HG03045 (cell line): ENCODE measurements at regions not wholly inside any gene's neighbourhood (a gene's known extent, or its start where the extent isn't known, plus 50 kb on each side); places are given as distances from the start of the nearest gene placed in this dataset.

Source experiments
- ATAC-seq: cut with Tn5 transposase; IDR thresholded peaks from one replicate; pipeline ENCODE4 v1.9.1; 2021; ENCODE audit warnings: mild to moderate bottlenecking, moderate library complexity; ENCODE audit not compliant: unreplicated experiment

DNA sequence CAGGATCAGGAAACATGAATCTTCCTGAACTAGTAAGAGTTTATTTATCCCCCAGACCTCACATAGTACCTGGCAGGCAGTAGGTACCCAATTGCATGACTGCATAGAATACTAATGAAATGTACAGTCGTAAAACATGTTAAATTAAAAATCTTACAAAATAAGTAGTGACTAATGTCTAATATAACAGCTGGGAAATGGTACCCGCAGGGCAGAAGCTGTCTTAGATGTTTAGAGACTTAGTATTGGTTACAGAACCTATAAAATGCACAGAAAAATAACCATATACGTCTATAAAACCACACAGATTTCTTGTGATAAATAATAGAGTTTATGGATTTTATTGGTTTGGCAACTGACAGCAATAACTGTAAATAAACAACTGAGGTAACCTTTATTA, 139.1 kb upstream of the GMDS start:
- no peak for ATAC-seq

DNA sequence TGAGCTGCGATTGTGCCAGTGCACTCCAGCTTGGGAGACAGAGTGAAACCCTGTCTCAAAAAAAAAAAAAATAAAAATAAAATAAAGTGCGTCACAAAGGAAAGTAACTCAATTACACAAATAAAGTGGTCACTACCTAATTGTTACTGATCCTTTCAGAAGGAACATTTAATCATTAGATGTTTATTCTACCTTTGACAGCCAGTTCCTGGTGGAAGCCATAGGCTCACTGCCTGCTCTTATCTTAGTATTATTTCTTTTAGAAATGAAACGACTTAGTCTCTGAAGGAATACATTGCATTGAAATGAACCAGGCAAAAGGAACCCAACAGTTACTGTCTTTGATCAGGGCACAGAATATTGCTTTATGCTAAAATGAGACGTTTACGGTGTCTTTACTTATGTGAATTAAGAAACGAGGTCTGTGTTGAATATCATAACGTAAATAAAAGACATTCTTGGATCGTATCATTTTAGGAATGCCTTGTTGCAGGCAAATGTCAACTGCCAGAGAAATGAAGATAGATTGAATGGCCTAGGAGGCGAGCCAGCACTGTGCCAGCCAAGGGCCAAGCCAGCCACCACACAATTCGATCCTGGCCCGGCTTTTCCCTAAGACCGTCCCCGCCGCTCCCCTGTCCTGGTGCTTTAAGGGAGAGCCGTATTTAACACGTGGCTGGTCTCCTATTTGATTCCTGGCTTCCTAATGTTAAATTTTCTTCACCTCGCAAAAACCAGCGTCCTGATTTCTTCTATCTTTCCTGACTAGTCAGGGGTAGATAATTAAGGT, 136.7 kb upstream of the GMDS start:
- ATAC-seq = no peak

DNA sequence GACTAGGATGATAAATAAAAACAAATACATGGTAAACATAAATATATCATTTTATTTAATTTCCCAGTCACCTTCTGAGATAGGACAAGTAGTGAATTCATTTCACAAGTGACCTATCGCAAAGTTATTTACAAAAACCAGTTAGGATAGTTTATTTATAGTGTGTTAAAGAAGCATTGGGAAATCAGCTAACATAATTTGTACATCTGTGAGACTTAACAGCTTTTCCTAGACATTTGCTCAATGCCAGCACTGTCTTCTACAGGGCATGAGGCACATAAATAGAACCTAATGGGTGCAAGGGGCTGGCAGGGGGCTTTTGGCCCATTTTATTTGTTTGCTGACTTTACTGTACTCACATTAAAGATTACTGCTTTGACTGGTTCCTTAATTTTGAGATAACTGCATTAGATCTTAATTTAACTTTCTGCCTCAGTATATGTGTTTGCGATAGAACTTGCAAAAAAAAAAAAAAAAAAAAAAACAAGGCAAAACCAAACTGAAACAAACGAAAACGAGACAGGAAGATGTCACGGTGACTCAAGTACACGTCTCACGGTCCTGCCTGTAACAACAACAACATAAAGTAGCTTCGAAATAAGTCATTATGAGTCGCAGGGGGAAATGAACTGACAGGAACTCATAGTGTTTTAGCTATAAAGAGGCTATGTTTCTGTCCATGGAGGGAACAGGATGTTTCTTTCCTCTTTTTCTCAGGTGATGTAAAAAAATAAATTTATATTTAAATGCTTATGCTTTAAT, 133.7 kb upstream of the GMDS start:
- ATAC-seq = no peak

DNA sequence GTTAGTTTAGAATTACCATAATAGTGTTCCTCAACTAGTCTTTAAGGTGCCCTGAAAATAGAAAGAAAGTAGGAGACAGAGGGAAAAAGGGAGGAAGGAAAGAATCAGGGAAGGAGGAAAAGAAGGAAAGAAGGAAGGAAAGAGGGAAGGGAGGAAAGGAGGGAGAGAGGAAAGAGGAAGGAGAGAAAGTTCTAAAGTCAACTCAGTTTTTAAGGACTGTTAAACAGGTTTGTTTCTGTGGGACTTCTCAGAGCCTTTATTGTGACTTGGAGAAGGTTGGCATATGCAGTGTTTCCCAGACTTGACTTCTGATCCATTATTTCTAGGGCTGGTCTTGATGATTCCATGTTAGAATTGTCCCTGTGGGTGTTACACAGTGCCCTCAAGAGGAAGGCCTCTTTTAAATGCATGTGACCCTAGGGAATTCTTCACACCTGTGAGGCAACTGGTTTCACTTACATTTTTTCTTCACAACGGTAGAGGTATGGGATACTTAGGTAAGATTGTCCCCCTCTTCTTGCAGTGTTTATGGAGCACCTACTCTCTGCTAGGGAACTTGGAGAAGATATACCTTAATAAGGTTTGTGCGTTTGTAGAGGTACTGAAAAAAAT, 132.7 kb upstream of the GMDS start:
- no peak for ATAC-seq

DNA sequence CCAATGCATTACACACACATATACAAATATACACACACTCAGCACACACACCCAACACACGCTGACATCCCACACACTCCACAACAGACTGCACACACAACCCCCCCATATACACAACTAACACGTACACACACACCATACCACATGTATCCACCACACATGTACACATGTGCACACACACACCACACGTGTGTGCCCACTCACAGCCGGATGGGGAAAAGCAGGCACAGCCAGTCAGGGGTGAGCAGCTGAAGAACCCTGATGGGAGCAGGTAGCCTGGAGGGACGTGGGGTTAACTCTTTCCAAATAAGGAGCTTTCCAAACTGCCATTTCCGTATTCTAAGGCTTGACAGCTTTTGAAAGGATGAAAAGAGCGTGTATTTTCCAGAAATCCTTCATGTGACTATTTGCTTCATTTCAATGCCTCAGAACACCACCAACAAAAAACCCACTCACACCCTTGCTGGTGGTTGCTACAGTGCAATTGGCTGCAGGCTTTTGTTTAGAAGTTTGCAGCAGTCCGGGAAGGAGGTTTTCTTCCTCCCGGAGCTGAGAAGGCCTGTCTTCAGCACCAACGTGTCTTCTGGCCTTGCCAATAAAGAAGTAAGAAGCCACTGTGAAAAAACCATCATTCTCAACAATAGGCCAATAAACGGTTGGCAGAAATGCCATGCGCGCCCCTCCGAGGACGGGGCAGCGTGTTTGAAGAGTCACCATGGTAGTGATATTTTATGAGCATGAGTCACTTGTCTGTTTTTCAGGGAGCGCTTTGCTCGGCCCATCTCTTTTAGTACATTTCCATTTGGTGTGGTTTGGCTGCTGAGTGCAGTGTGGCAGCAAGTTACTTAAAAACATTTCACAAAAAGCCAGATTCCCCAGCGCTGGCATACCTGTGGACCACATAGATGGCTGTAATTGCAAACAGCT, 131.3 kb upstream of the GMDS start:
- ATAC-seq = no peak

DNA sequence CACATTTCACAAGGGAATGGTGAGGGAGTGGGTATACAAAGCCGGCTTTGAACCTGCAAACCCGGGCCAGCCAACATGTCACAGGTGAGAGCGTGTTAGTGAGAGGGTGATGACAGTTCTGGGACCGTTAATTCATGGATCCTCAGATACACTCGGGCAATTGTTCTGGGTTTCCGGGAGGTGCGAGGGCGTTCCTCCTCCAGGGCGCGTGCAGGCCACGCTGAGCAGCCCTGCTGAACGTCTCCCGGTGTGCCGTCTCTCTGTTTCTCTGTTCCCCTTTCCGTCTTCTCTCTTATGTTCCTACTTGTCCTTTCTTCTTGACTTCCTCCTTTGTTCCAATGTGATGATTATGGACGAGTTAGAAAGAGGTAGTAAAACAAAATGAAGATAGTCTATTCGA, 130.0 kb upstream of the GMDS start:
- ATAC-seq = no peak

DNA sequence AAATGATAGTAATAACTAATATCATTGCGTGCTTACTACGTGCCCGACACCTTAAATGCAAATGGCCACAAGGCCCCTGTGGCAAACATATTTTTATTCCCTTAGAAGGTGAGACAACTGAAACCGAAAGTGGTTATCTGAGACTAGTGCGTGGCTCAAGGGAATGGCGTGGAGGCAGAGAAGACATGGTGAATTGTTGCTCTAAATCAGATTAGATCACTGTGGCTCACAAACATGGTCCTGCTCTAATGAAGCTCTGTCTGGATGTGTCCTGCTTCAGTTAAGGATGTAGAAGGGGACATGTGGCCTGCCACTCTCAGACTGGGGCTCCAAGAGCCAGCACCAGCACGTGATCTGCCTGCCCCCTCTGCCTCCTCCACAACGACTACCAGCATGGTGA, 124.2 kb upstream of the GMDS start:
- no peak for ATAC-seq

DNA sequence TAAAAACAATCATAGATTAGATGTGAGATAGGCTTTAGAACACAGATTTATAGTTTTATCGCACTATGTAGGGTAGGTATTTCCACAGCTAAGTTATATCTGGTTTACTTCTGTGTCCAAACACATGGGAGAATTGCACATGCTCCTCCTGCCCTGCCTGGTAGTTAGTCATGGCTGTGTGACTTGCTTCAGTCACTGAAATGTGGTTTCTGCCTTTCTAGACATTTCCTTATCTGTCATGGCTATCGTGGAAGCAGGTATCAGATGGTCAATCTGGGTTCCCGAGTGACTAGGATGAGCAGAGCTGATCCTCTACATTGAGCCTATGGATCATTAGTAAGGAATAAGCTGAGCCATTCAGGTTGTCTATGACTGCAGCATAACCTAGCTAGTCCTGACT, 117.8 kb upstream of the GMDS start:
- ATAC-seq = no peak

DNA sequence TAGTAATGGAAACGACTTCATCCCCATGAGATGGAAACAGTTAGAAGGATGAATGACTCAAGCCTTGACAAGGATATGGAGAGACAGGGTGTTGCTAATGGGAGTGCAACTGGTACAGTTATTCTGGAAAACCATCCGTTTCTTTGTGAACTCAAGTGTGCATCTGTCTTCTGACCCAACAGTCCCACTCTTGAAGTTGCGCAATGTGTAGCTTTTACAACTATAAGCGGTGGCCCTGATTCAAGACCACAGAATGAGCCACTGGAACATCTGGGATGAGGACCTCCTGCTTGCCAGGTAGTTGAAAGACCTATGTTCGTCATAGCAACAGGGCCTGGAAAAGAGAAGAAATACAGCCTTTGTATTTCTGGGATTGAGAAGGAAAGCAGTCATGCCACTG, 115.8 kb upstream of the GMDS start:
- no peak for ATAC-seq

DNA sequence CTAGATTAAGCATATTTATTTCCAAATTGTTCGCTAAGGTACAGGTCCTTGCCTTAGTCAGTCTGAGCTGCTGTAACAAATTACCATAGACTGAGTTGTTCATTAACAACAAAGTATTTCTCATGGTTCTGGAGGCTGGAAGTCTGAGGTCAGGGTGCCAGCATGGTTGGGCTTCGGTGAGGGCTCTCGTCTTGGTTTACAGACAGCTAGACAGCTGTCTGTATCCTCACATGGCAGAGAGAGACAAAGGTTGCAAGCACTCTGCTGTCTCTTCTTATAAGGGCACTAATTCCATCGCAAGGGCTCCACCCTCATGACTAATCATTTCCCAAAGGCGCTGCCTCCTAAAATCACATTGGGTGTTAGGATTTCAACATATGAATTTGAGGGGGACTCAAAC, 115.3 kb upstream of the GMDS start:
- no peak for ATAC-seq

DNA sequence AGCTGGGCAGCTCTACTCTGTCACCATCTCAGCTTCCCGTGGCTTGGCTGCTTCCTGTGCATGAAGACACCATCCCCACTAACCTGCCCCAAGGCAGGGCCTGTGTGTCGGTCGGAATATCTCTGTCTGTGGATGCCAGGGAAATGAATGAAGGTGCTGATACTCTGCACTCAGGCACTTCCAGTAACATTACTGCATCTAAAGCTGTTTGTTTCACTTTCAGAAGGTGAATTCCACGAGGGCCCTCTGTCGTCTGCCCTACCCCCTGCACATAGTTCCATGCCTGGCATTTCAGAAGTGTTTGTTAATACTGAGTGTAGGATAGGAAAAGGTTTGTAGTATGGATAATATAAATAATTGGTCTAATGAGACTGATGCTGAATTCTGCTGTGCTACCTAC, 114.7 kb upstream of the GMDS start:
- no peak for ATAC-seq

DNA sequence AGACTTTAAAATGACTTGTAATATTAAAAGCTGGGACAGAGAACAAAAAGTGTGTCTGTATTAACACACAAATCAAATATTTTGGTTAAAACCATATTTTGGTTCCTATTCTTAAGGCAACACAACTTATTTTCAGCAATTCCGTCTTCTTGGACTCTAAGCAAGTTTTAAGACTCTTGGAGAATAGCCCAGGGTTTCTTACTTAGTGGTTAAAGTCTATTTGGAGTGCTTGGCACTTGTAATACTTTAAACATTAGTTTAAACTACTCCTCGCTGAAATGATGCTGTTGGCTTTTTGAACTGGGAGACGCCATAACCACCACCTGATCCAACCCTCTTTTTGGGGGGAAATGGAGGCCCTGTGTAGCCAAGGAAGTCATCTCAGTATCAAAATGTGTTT, 109.7 kb upstream of the GMDS start:
- no peak for ATAC-seq

DNA sequence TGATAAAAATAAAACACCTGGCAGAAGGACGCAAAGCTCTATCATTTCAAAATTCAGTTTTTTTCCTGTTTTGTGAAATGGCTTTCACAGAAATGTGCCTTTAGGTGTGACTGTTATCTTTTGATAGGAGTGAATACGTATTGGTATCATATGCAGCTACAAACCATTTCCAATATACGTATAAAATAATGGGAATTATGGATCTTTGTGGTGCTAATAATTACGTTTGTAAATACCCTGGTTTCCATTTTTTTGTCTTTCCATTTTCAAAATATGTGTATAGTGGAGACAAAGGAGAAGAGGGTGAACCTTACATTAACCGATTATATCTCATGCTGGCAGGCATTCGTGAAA, 108.7 kb upstream of the GMDS start:
- ATAC-seq = no peak

DNA sequence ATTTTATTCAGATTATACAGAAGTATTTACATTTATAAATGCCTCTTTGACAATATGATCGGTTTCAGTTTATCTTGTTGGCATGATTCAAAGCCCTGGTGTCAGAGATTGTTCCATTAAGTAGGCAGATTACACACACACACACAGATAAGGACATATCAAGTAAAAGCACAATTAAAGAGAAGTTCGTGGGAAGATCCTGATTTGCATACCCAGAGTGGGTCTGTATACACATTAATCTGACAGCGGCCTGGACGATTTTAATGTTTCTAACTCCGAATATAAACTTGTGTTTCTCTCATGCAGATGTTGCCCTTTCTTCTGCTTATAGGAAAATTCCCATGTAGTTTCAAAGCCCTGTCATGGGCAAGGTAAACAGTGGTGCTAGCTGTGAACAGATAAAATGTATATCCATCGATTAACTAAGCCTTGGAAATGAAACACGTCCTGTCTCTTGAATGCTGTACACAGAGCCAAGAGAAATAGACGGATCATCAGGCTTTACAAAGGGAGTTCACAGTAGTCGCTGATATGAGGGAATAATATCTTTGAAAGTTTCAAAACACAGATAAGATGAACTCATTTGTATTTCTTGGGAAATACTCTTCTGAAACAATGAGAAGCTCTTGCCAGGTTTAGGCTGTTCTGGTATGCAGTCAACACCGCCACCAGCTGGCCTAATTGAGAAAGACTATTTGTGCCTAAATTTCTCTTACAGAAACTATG, 108.2 kb upstream of the GMDS start:
- ATAC-seq = no peak

DNA sequence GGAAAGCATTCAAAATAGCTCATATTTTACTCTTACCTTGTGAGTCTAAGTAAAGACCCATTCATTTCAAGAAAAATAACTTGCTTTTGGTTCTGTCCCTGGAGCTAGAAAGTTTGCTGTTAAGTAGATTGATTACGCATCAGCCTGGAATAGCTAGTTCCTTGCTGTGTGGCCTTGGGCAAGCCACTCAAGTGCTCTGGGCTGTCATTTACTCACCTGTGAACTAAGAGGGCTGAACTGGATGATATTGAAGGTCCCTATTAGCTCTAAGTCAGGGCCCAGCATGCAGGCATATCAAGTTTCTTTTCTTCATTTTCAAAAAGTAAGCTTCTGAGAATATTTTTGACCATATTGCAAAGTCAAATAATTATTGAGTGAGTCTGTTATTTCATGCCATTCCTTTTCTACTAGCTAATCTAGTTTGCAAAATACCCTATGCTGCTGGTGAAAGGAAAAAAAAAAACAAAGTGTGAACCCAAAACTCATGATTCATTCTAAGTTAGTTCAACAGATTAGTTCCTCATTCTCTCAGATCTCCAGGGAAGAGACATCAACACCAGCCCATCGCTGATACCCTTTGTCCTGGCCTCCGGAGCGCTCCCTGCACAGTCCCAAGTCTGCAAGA, 106.5 kb upstream of the GMDS start:
- ATAC-seq = no peak

DNA sequence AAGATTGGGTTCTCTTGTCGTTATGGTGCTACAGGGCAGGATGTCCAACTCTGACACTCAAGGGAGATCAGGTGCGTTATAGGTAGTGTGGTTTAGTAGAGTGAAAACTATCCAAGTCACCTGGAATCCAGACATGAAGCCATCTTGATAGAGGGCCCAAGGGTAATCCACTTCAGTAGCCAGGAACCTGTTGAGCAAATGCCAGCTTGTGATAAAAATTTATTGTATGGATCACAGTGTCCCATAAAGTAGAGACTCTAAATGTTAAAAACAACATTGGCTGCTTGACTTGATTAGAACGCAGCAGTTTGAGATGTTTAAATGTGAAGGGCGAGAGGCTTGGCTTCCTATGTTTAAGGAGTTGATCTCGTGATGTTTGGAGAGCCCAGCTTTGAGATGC, 105.7 kb upstream of the GMDS start:
- ATAC-seq = no peak

DNA sequence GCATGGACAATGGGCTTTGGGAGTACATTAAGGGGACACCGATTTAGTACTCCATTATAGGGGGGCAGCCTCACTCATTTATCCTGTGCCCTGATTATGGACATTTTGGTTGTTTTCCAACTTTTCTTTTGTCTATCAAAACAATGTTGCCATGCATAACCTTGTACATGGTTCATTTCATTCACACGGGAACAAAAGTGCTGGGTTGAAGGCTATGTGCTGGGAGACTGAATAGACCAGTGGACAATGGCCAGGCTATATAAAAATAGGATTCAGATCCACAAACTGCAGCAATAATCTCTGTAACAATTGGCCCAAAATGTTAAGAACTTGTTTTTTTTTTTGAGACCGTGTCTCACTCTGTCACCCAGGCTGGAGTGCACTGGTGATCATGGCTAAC, 100.7 kb upstream of the GMDS start:
- ATAC-seq = no peak

DNA sequence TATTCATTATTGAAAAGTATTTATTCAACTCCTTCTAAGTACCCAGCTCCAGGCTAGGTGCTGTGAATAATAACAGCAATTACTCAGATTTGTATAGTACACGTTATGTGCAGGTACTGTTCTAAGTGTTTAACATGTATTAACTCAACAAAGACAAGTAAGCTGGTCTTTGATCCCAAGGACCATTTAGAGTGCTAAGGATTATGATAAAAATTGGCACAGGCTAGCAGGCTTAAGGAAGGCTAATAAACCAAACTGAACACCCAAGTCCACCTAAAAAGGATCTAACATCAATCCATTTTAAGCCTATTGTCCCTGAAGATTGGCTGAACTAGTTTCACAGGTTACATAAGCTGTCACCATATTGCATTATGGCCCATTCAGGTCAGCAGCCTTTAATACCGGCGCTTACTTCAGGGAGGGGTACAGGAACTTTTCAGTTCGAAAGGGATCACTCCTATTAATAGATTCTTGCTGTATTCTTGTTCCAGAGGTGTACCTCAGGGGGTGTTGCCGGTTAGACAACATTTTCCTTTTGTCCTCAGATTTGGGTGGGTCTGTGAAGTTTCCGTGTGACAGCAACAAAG, 99.0 kb upstream of the GMDS start:
- no peak for ATAC-seq

DNA sequence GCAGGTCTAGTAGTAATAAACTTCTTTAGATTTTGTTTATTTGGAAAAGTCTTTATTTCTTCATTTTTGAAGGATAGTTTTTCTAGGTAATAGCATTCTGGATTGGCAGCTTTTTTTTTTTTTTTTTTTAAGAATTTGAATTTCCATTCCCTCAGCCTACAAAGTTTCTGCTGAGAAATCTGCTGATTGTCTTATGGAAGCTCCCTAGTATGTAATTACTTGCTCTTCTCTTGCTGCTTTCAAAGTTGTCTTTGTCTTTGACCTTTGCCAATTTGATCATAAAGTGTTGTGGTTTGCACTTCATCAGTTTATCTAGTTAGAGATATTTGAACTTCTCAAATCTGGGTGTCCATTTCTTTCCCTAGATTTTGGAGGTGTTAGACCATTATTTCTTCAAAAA, 82.2 kb upstream of the GMDS start:
- ATAC-seq = no peak
